Mesenchymal stem cell (in vitro differentiated cells and primary cell): ENCODE measurements at regions not wholly inside any gene's neighbourhood (a gene's known extent, or its start where the extent isn't known, plus 50 kb on each side); places are given as distances from the start of the nearest gene placed in this dataset.
"Not testable (repeated sequence)": the region's sequence is repeated elsewhere in the genome, so short reads cannot be mapped to it uniquely, and the experiment has no call there.

Experiments used
- DNase-seq: peaks from one replicate; pipeline ENCODE4 v3.0.0-alpha.2; 2013
- H2AFZ ChIP-seq: one replicate; pipeline ENCODE4 v1.6.1; 2013; ENCODE audit warnings: low read depth, mild to moderate bottlenecking, control low read depth, inconsistent platforms, low read length, moderate library complexity
- H2AK5ac ChIP-seq: 2 replicates; pipeline ENCODE4 v1.6.1; 2013; ENCODE audit warnings: low read length, moderate library complexity, mild to moderate bottlenecking, inconsistent platforms; ENCODE audit not compliant: severe bottlenecking
- H2BK120ac ChIP-seq: one replicate; pipeline ENCODE4 v1.6.1; 2013; ENCODE audit warnings: low read depth, mild to moderate bottlenecking, inconsistent platforms, low read length, moderate library complexity
- H2BK12ac ChIP-seq, 2 experiments: one replicate each; pipeline ENCODE4 v1.6.1; 2013; ENCODE audit warnings: inconsistent platforms in 2 of 2, low read length in 2 of 2, mild to moderate bottlenecking in 2 of 2, moderate library complexity in 2 of 2, control low read depth in 1 of 2
- H2BK15ac ChIP-seq: one replicate; pipeline ENCODE4 v1.6.1; 2013; ENCODE audit warnings: mild to moderate bottlenecking, low read depth, inconsistent platforms; ENCODE audit not compliant: poor library complexity, severe bottlenecking
- H2BK5ac ChIP-seq: 2 replicates; pipeline ENCODE4 v1.6.1; 2013; ENCODE audit warnings: low read depth, mild to moderate bottlenecking, low read length, control low read depth, inconsistent platforms; ENCODE audit not compliant: poor library complexity, severe bottlenecking
- H3K14ac ChIP-seq, 2 experiments: one replicate each; pipeline ENCODE4 v1.6.1; 2013; ENCODE audit warnings: inconsistent platforms in 2 of 2, low read length in 2 of 2, control low read depth in 1 of 2, mild to moderate bottlenecking in 1 of 2, moderate library complexity in 1 of 2
- H3K18ac ChIP-seq, 2 experiments: one replicate each; pipeline ENCODE4 v1.6.1; 2013; ENCODE audit warnings: inconsistent platforms in 2 of 2, low read length in 2 of 2, control low read depth in 1 of 2, low read depth in 1 of 2, mild to moderate bottlenecking in 1 of 2
- H3K23ac ChIP-seq, 2 experiments: one replicate each; pipeline ENCODE4 v1.6.1; 2013; ENCODE audit warnings: inconsistent platforms in 2 of 2, low read length in 2 of 2, mild to moderate bottlenecking in 2 of 2, moderate library complexity in 2 of 2, control low read depth in 1 of 2
- H3K27ac ChIP-seq: 2 replicates; pipeline ENCODE4 v1.5.1; 2013; ENCODE audit warnings: mild to moderate bottlenecking, moderate library complexity, low read length, control low read depth, inconsistent platforms; ENCODE audit not compliant: poor library complexity, severe bottlenecking
- H3K27me3 ChIP-seq, 2 experiments: 2 replicates each; pipeline versions ENCODE4 v1.6.1 to v1.7.0; 2013; ENCODE audit warnings: low read length in 2 of 2, mild to moderate bottlenecking in 2 of 2, moderate library complexity in 2 of 2, control low read depth in 1 of 2, inconsistent platforms in 1 of 2; ENCODE audit not compliant: control insufficient read depth in 1 of 2, insufficient read depth in 1 of 2
- H3K36me3 ChIP-seq, 2 experiments: 2 replicates each; pipeline versions ENCODE4 v1.6.1 to v1.7.0; 2013; ENCODE audit warnings: low read length in 2 of 2, control low read depth in 1 of 2, inconsistent platforms in 1 of 2, low read depth in 1 of 2, mild to moderate bottlenecking in 1 of 2; ENCODE audit not compliant: insufficient read depth in 2 of 2, control insufficient read depth in 1 of 2
- H3K4ac ChIP-seq, 2 experiments: one replicate each; pipeline ENCODE4 v1.6.1; 2013; ENCODE audit warnings: inconsistent platforms in 2 of 2, low read length in 2 of 2, mild to moderate bottlenecking in 2 of 2, moderate library complexity in 2 of 2, control low read depth in 1 of 2, low read depth in 1 of 2
- H3K4me1 ChIP-seq: 2 replicates; pipeline ENCODE4 v1.6.1; 2013; ENCODE audit warnings: low read depth, low read length, control low read depth; ENCODE audit not compliant: control insufficient read depth, insufficient read depth
- H3K4me2 ChIP-seq: 2 replicates; pipeline ENCODE4 v1.6.1; 2013; ENCODE audit warnings: low read length, mild to moderate bottlenecking, inconsistent platforms; ENCODE audit not compliant: poor library complexity, severe bottlenecking
- H3K4me3 ChIP-seq, 2 experiments: 2 replicates each; pipeline versions ENCODE4 v1.5.1 to v1.7.0; 2013; ENCODE audit warnings: low read length in 2 of 2, mild to moderate bottlenecking in 2 of 2, control low read depth in 1 of 2, low read depth in 1 of 2; ENCODE audit not compliant: insufficient read depth in 1 of 2
- H3K79me1 ChIP-seq: replicated peaks from 2 replicates; pipeline ENCODE4 v1.6.1; 2013; ENCODE audit warnings: mild to moderate bottlenecking, control low read depth, low read length, inconsistent platforms; ENCODE audit not compliant: poor library complexity, severe bottlenecking
- H3K9ac ChIP-seq: 2 replicates; pipeline ENCODE4 v1.7.0; 2013; ENCODE audit warnings: mild to moderate bottlenecking, low read length, moderate library complexity
- H3K9me3 ChIP-seq: 2 replicates; pipeline ENCODE4 v1.7.0; 2013; ENCODE audit warnings: mild to moderate bottlenecking, low read length; ENCODE audit not compliant: control insufficient read depth
- H4K8ac ChIP-seq: one replicate; pipeline ENCODE4 v1.6.1; 2013; ENCODE audit warnings: inconsistent platforms, mild to moderate bottlenecking, low read length, moderate library complexity
- H4K91ac ChIP-seq: one replicate; pipeline ENCODE4 v1.6.1; 2013; ENCODE audit warnings: mild to moderate bottlenecking, low read length, inconsistent platforms
- WGBS: methylation state at CpG from one replicate; pipeline ENCODE4 v1.1.7; 2013; ENCODE audit warnings: mixed read lengths; 5-methylcytosine and 5-hydroxymethylcytosine counted together

- H2AK5ac ChIP-seq, H3K36me3 ChIP-seq, H3K4me1 ChIP-seq, H4K8ac ChIP-seq, H3K14ac ChIP-seq, H2BK5ac ChIP-seq, DNase-seq, H2BK12ac ChIP-seq, H3K4ac ChIP-seq, H2BK120ac ChIP-seq, H4K91ac ChIP-seq, H3K4me2 ChIP-seq, H2BK15ac ChIP-seq, H3K79me1 ChIP-seq, H3K4me3 ChIP-seq, H3K27me3 ChIP-seq, H3K9ac ChIP-seq, H3K18ac ChIP-seq, H2AFZ ChIP-seq, H3K27ac ChIP-seq, H3K23ac ChIP-seq: not testable (repeated sequence)
- WGBS = 45% methylated on average over 5 of the region's 7 CpGs
- H3K9me3 ChIP-seq = peaks cover 17% of the 10 kb centered on the region
These were observed 655.0 kb upstream of the SGCD start for GRCh38 chr5:155672001-155672400.

GRCh38 chr5:155676967-155677366 is 650.0 kb upstream of the SGCD start:
- Histone ChIP-seq H3K79me1 (no peaks in the 10 kb centered on the region), H2BK15ac (no peak overlapping the region), H3K9me3 (peaks cover 32% of the 10 kb centered on the region), H2AFZ (no peak overlapping the region), H4K91ac (no peak overlapping the region), H3K4me2 (no peak overlapping the region), H2BK120ac (no peak overlapping the region), H3K18ac (no peak overlapping the region), H3K27me3 (no peaks in the 10 kb centered on the region), H3K14ac (no peak overlapping the region), H2BK5ac (no peak overlapping the region), H4K8ac (no peak overlapping the region), H3K27ac (no peak overlapping the region), H3K36me3 (no peaks in the 10 kb centered on the region), H2AK5ac (no peak overlapping the region), H3K9ac (no peak overlapping the region), H3K4me3 (no peak overlapping the region), H3K4ac (no peak overlapping the region), H2BK12ac (no peak overlapping the region), H3K4me1 (no peaks in the 10 kb centered on the region), H3K23ac (no peak overlapping the region)
- no peak for DNase-seq

- no peak for DNase-seq
- no peak overlapping the region for H2AK5ac ChIP-seq
- no peaks in the 10 kb centered on the region for H3K4me1 ChIP-seq
- no peaks in the 10 kb centered on the region for H3K36me3 ChIP-seq
- WGBS = 58% methylated on average over 2 of the region's 2 CpGs
- H3K18ac ChIP-seq = no peak overlapping the region
- no peak overlapping the region for H3K4me2 ChIP-seq
- no peak overlapping the region for H4K8ac ChIP-seq
- H3K9me3 ChIP-seq = peaks cover 32% of the 10 kb centered on the region
- no peak overlapping the region for H4K91ac ChIP-seq
- no peak overlapping the region for H2BK15ac ChIP-seq
- H2BK120ac ChIP-seq = no peak overlapping the region
- no peaks in the 10 kb centered on the region for H3K27me3 ChIP-seq
- no peak overlapping the region for H2BK5ac ChIP-seq
- H3K79me1 ChIP-seq = no peaks in the 10 kb centered on the region
- no peak overlapping the region for H2AFZ ChIP-seq
- H3K4me3 ChIP-seq = no peak overlapping the region
- H3K4ac ChIP-seq = no peak overlapping the region
- no peak overlapping the region for H3K23ac ChIP-seq
- H3K9ac ChIP-seq = no peak overlapping the region
- no peak overlapping the region for H3K14ac ChIP-seq
- no peak overlapping the region for H2BK12ac ChIP-seq
- H3K27ac ChIP-seq = no peak overlapping the region
These were observed 648.6 kb upstream of the SGCD start for GRCh38 chr5:155678371-155678770.

GRCh38 chr5:155679530-155679929 is 647.4 kb upstream of the SGCD start:
- H2AK5ac ChIP-seq = no peak overlapping the region
- no peaks in the 10 kb centered on the region for H3K4me1 ChIP-seq
- no peak overlapping the region for H2BK5ac ChIP-seq
- no peak overlapping the region for H4K8ac ChIP-seq
- no peaks in the 10 kb centered on the region for H3K27me3 ChIP-seq
- no peak overlapping the region for H2BK15ac ChIP-seq
- H2BK12ac ChIP-seq = no peak overlapping the region
- H2AFZ ChIP-seq = no peak overlapping the region
- no peaks in the 10 kb centered on the region for H3K36me3 ChIP-seq
- DNase-seq = no peak
- no peak overlapping the region for H3K18ac ChIP-seq
- H3K9me3 ChIP-seq = peaks cover 26% of the 10 kb centered on the region
- H3K4ac ChIP-seq = no peak overlapping the region
- no peak overlapping the region for H3K14ac ChIP-seq
- no peak overlapping the region for H4K91ac ChIP-seq
- H2BK120ac ChIP-seq = no peak overlapping the region
- no peak overlapping the region for H3K23ac ChIP-seq
- 33% methylated on average over 1 of the region's 1 CpG for WGBS
- H3K9ac ChIP-seq = no peak overlapping the region
- H3K4me3 ChIP-seq = no peak overlapping the region
- H3K27ac ChIP-seq = no peak overlapping the region
- H3K4me2 ChIP-seq = no peak overlapping the region
- H3K79me1 ChIP-seq = no peaks in the 10 kb centered on the region
